Kidney (tissue), 13 donors: ENCODE measurements at regions not wholly inside any gene's neighbourhood (a gene's known extent, or its start where the extent isn't known, plus 50 kb on each side); places are given as distances from the start of the nearest gene placed in this dataset.

Source experiments
- DNase-seq, 5 donors: peaks; one replicate each; pipeline ENCODE4 v3.0.0-alpha.2; 2013 to 2020
- FAIRE-seq: peaks from 2 replicates; lab custom pipeline; 2012; peaks lifted over from hg19 to GRCh38; lab: Jason Lieb, UNC
- H3K27ac ChIP-seq, 2 donors: one replicate each; pipeline ENCODE4 v1.7.0; 2013; ENCODE audit warnings: low read depth in 2 of 2, low read length in 2 of 2, inconsistent platforms in 1 of 2
- H3K27me3 ChIP-seq: one replicate; pipeline ENCODE4 v1.7.1; 2013; ENCODE audit warnings: low read length, inconsistent platforms; ENCODE audit not compliant: control insufficient read depth, insufficient read depth
- H3K36me3 ChIP-seq, 3 donors: one replicate each; pipeline versions ENCODE4 v1.7.0 to v1.7.1; 2013; ENCODE audit warnings: low read length in 3 of 3, control low read depth in 1 of 3, inconsistent platforms in 1 of 3; ENCODE audit not compliant: insufficient read depth in 3 of 3, control insufficient read depth in 2 of 3
- H3K4me1 ChIP-seq, 3 donors: one replicate each; pipeline versions ENCODE4 v1.7.0 to v1.7.1; 2013; ENCODE audit warnings: low read length in 3 of 3, inconsistent platforms in 1 of 3, low read depth in 1 of 3; ENCODE audit not compliant: control insufficient read depth in 2 of 3, insufficient read depth in 2 of 3
- H3K4me3 ChIP-seq, 3 donors: one replicate each; pipeline versions ENCODE4 v1.7.0 to v1.8.1; 2013; ENCODE audit warnings: low read length in 3 of 3, control low read depth in 1 of 3, inconsistent platforms in 1 of 3
- H3K9ac ChIP-seq, 3 donors: one replicate each; pipeline versions ENCODE4 v1.7.0 to v1.7.1; 2013; ENCODE audit warnings: low read length in 3 of 3, control low read depth in 1 of 3, inconsistent platforms in 1 of 3
- H3K9me3 ChIP-seq, 3 donors: one replicate each; pipeline versions ENCODE4 v1.7.0 to v1.7.1; 2013; ENCODE audit warnings: low read length in 3 of 3, control low read depth in 1 of 3, inconsistent platforms in 1 of 3; ENCODE audit not compliant: control insufficient read depth in 2 of 3, insufficient read depth in 1 of 3
- CTCF ChIP-seq: IDR thresholded peaks from 3 replicates; pipeline ENCODE4 v1.5.1; 2012; ENCODE audit warnings: mild to moderate bottlenecking, moderate library complexity, borderline replicate concordance; ENCODE audit not compliant: insufficient read depth; ENCODE audit errors: extremely low read depth
- intact Hi-C: fragments of 100-400 bp; cut with DNase I; formaldehyde crosslinking; loops from one replicate; pipeline ENCODE4 v1.11.1; 2022
- donor health status: control.
- donor health status: control.
- donor health status: control.
- donor health status: control.
- donor health status: control.
- donor health status: DM: yes; HTN: yes; CAD: no.
- donor health status: Normal renal cell carcinoma (clear cell type).

GRCh38 chr2:217011576-217011975 lies 151.7 kb upstream of the TNP1 start:
- H3K36me3 ChIP-seq: no peaks in the 10 kb centered on the region
- no peaks in the 10 kb centered on the region for H3K9me3 ChIP-seq
- no peak overlapping the region for H3K4me3 ChIP-seq
- no peak for DNase-seq
- no peaks in the 10 kb centered on the region for H3K27me3 ChIP-seq
- no peak for TF ChIP-seq CTCF
- no peaks in the 10 kb centered on the region for H3K4me1 ChIP-seq
- H3K27ac ChIP-seq: no peak overlapping the region
- intact Hi-C loops: no loop called here
- FAIRE-seq: no peak
- no peak overlapping the region for H3K9ac ChIP-seq

- Histone ChIP-seq H3K4me1 (no peaks in the 10 kb centered on the region), H3K9ac (no peak overlapping the region), H3K9me3 (no peaks in the 10 kb centered on the region), H3K4me3 (no peak overlapping the region), H3K27me3 (no peaks in the 10 kb centered on the region), H3K27ac (no peak overlapping the region), H3K36me3 (no peaks in the 10 kb centered on the region)
- no peak for TF ChIP-seq CTCF
- FAIRE-seq (no peak), DNase-seq (no peak)
- intact Hi-C loops: no loop called here
Measured at GRCh38 chr2:217010173-217010572, 150.3 kb upstream of the TNP1 start.

GRCh38 chr2:217008794-217009193 lies 148.9 kb upstream of the TNP1 start:
- no peak for TF ChIP-seq CTCF
- Histone ChIP-seq H3K27me3 (no peaks in the 10 kb centered on the region), H3K4me3 (no peak overlapping the region), H3K9me3 (no peaks in the 10 kb centered on the region), H3K27ac (no peak overlapping the region), H3K4me1 (no peaks in the 10 kb centered on the region), H3K9ac (no peak overlapping the region), H3K36me3 (no peaks in the 10 kb centered on the region)
- no peak for DNase-seq
- FAIRE-seq: no peak
- intact Hi-C loops: no loop called here

- Histone ChIP-seq H3K27ac (no peak overlapping the region), H3K9ac (no peak overlapping the region), H3K4me1 (no peaks in the 10 kb centered on the region), H3K9me3 (no peaks in the 10 kb centered on the region), H3K4me3 (no peak overlapping the region), H3K36me3 (no peaks in the 10 kb centered on the region), H3K27me3 (no peaks in the 10 kb centered on the region)
- no peak for TF ChIP-seq CTCF
- DNase-seq (no peak), FAIRE-seq (no peak)
- intact Hi-C loops: no loop called here
Measured at GRCh38 chr2:217006217-217006616, 146.4 kb upstream of the TNP1 start.
